Neural cell (in vitro differentiated cells): ENCODE measurements at regions not wholly inside any gene's neighbourhood (a gene's known extent, or its start where the extent isn't known, plus 50 kb on each side); places are given as distances from the start of the nearest gene placed in this dataset.

Experiments used
- H2AFZ ChIP-seq: fragments of 200-600, 300-800 bp; sonication (generic), shearing (Covaris generic); 2 replicates; pipeline ENCODE4 v1.6.0; 2014; ENCODE audit warnings: low read depth, mild to moderate bottlenecking, antibody characterized with exemption, low read length, moderate library complexity
- H3F3A ChIP-seq: fragments of 200-600 bp; shearing (Covaris generic); 2 replicates; pipeline ENCODE4 v1.6.1; 2016; ENCODE audit warnings: mild to moderate bottlenecking, moderate library complexity, mixed read lengths, antibody characterized with exemption, low read length; ENCODE audit not compliant: insufficient read depth, poor library complexity, severe bottlenecking
- H3K27ac ChIP-seq: fragments of 200-600, 300-800 bp; sonication (generic), shearing (Covaris generic); 2 replicates; pipeline ENCODE4 v1.5.1; 2014; ENCODE audit warnings: mild to moderate bottlenecking, low read length, moderate library complexity
- H3K27me3 ChIP-seq: fragments of 300-800, 200-600 bp; sonication (generic), shearing (Covaris generic); 2 replicates; pipeline ENCODE4 v1.6.0; 2014; ENCODE audit warnings: mild to moderate bottlenecking, low read depth, low read length, moderate library complexity; ENCODE audit not compliant: insufficient read depth
- H3K36me3 ChIP-seq: fragments of 300-800, 200-600 bp; sonication (generic), shearing (Covaris generic); 2 replicates; pipeline ENCODE4 v1.5.1; 2014; ENCODE audit warnings: mild to moderate bottlenecking, antibody characterized with exemption, low read length, moderate library complexity; ENCODE audit not compliant: insufficient read depth
- H3K4me2 ChIP-seq: fragments of 300-800, 200-600 bp; sonication (generic), shearing (Covaris generic); 2 replicates; pipeline ENCODE4 v1.6.0; 2014; ENCODE audit warnings: mild to moderate bottlenecking, low read length
- H3K4me3 ChIP-seq: fragments of 300-800, 200-600 bp; sonication (generic), shearing (Covaris generic); 2 replicates; pipeline ENCODE4 v1.5.1; 2014; ENCODE audit warnings: mild to moderate bottlenecking, low read length, moderate library complexity
- H3K79me2 ChIP-seq: fragments of 200-600 bp; shearing (Covaris generic); replicated peaks from 2 replicates; pipeline ENCODE4 v1.6.0; 2014; ENCODE audit warnings: mild to moderate bottlenecking, low read length, moderate library complexity; ENCODE audit not compliant: insufficient read depth
- H3K9ac ChIP-seq: fragments of 300-800, 200-600 bp; sonication (generic), shearing (Covaris generic); 2 replicates; pipeline ENCODE4 v1.6.1; 2016; ENCODE audit warnings: mild to moderate bottlenecking, low read length, mixed read lengths
- H3K9me2 ChIP-seq: fragments of 200-600 bp; shearing (Covaris generic); 2 replicates; pipeline ENCODE4 v1.6.1; 2016; ENCODE audit warnings: mild to moderate bottlenecking, low read length, mixed read lengths; ENCODE audit not compliant: insufficient read depth
- H3K9me3 ChIP-seq: fragments of 200-600, 300-800 bp; sonication (generic), shearing (Covaris generic); 2 replicates; pipeline ENCODE4 v1.6.1; 2016; ENCODE audit warnings: mild to moderate bottlenecking, mixed run types, low read length, moderate library complexity, mixed read lengths
- H4K20me1 ChIP-seq: fragments of 200-600 bp; shearing (Covaris generic); 2 replicates; pipeline ENCODE4 v1.6.1; 2016; ENCODE audit warnings: mild to moderate bottlenecking, mixed run types; ENCODE audit not compliant: insufficient read depth
- CTCF ChIP-seq: fragments of 450-650 bp; IDR thresholded peaks from 2 replicates; pipeline ENCODE4 v1.5.1; 2014; ENCODE audit warnings: antibody characterized with exemption, mild to moderate bottlenecking, moderate library complexity; ENCODE audit not compliant: poor library complexity, severe bottlenecking
- EP300 ChIP-seq: fragments of 450-650 bp; conservative IDR thresholded peaks from 2 replicates; pipeline ENCODE4 v1.6.1; 2014; ENCODE audit warnings: antibody characterized with exemption, mild to moderate bottlenecking, moderate library complexity; ENCODE audit not compliant: poor library complexity, severe bottlenecking
- EZH2 ChIP-seq: fragments of 200-600, 300-800 bp; shearing (Covaris generic), sonication (generic); IDR thresholded peaks from 2 replicates; pipeline ENCODE4 v1.6.1; 2014; ENCODE audit warnings: antibody characterized with exemption, low read length, borderline replicate concordance, mild to moderate bottlenecking; ENCODE audit not compliant: insufficient read depth, poor library complexity, severe bottlenecking
- MXI1 ChIP-seq: fragments of 450-650 bp; conservative IDR thresholded peaks from 2 replicates; pipeline ENCODE4 v1.6.1; 2014; ENCODE audit warnings: antibody characterized with exemption, mild to moderate bottlenecking; ENCODE audit not compliant: poor library complexity, severe bottlenecking
- POLR2AphosphoS5 ChIP-seq: IDR thresholded peaks from 2 replicates; pipeline ENCODE4 v1.6.1; 2012
- RAD21 ChIP-seq: fragments of 450-650 bp; conservative IDR thresholded peaks from 2 replicates; pipeline ENCODE4 v1.6.1; 2014; ENCODE audit warnings: antibody characterized with exemption, mild to moderate bottlenecking, moderate library complexity
- SMC3 ChIP-seq: fragments of 450-650 bp; conservative IDR thresholded peaks from 2 replicates; pipeline ENCODE4 v1.6.1; 2014; ENCODE audit warnings: antibody characterized with exemption, mild to moderate bottlenecking, moderate library complexity; ENCODE audit not compliant: poor library complexity
- TAF1 ChIP-seq: IDR thresholded peaks from 2 replicates; pipeline ENCODE4 v1.6.1; 2012; ENCODE audit warnings: low read depth
- TF ChIP-seq, protein P1 (sequence below): IDR thresholded peaks from 2 replicates; pipeline ENCODE4 v1.6.1; 2012; ENCODE audit warnings: borderline replicate concordance

DNA sequence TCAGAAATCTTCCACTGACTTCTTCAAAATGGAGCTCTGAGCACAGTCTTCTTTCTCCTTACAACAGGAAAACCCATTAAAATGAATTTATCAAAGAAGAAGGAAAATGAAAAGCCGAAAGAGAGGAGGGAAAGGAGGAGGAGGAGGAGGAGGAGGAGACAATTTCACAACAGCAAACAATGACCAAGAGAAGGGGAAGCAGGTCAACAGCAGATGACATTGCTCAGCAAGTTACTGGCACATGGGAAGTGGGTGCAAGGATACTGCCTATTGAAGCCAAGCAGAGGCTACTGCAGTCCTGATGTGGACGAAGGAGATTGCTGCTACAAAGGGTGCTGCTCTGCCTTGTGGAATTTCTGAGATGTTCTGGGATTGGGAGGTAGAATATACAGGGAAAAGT, 140.0 kb upstream of the FOXN2 start:
- Histone ChIP-seq H3K27ac (no peak overlapping the region), H2AFZ (no peak overlapping the region), H3K79me2 (no peaks in the 10 kb centered on the region), H3F3A (no peaks in the 10 kb centered on the region), H3K36me3 (no peaks in the 10 kb centered on the region), H4K20me1 (no peaks in the 10 kb centered on the region), H3K9ac (no peak overlapping the region), H3K9me3 (no peaks in the 10 kb centered on the region), H3K4me3 (no peak overlapping the region), H3K4me2 (no peak overlapping the region), H3K9me2 (no peaks in the 10 kb centered on the region), H3K27me3 (no peaks in the 10 kb centered on the region)
- TF ChIP-seq RAD21 (no peak), TAF1 (no peak), MXI1 (no peak), POLR2AphosphoS5 (no peak), CTCF (no peak), SMC3 (no peak), EZH2 (no peak), EP300 (no peak)
- TF ChIP-seq, protein P1, sequence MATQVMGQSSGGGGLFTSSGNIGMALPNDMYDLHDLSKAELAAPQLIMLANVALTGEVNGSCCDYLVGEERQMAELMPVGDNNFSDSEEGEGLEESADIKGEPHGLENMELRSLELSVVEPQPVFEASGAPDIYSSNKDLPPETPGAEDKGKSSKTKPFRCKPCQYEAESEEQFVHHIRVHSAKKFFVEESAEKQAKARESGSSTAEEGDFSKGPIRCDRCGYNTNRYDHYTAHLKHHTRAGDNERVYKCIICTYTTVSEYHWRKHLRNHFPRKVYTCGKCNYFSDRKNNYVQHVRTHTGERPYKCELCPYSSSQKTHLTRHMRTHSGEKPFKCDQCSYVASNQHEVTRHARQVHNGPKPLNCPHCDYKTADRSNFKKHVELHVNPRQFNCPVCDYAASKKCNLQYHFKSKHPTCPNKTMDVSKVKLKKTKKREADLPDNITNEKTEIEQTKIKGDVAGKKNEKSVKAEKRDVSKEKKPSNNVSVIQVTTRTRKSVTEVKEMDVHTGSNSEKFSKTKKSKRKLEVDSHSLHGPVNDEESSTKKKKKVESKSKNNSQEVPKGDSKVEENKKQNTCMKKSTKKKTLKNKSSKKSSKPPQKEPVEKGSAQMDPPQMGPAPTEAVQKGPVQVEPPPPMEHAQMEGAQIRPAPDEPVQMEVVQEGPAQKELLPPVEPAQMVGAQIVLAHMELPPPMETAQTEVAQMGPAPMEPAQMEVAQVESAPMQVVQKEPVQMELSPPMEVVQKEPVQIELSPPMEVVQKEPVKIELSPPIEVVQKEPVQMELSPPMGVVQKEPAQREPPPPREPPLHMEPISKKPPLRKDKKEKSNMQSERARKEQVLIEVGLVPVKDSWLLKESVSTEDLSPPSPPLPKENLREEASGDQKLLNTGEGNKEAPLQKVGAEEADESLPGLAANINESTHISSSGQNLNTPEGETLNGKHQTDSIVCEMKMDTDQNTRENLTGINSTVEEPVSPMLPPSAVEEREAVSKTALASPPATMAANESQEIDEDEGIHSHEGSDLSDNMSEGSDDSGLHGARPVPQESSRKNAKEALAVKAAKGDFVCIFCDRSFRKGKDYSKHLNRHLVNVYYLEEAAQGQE = no peak

GRCh38 chr2:48175254-48175653, 139.2 kb upstream of the FOXN2 start:
- H3K4me3 ChIP-seq = no peak overlapping the region
- no peaks in the 10 kb centered on the region for H3K9me3 ChIP-seq
- H3K9ac ChIP-seq = no peak overlapping the region
- TF ChIP-seq TAF1 (no peak), POLR2AphosphoS5 (no peak), CTCF (no peak), EZH2 (no peak), RAD21 (no peak), MXI1 (no peak), EP300 (no peak), SMC3 (no peak)
- TF ChIP-seq, protein P1 = no peak
- H2AFZ ChIP-seq = no peak overlapping the region
- H3K27ac ChIP-seq = no peak overlapping the region
- H4K20me1 ChIP-seq = no peaks in the 10 kb centered on the region
- H3K9me2 ChIP-seq = no peaks in the 10 kb centered on the region
- H3K27me3 ChIP-seq = no peaks in the 10 kb centered on the region
- no peaks in the 10 kb centered on the region for H3K79me2 ChIP-seq
- H3K4me2 ChIP-seq = no peak overlapping the region
- no peaks in the 10 kb centered on the region for H3F3A ChIP-seq
- H3K36me3 ChIP-seq = no peaks in the 10 kb centered on the region
